ENCODE measurements at regions not wholly inside any gene's neighbourhood (a gene's known extent, or its start where the extent isn't known, plus 50 kb on each side); places are given as distances from the start of the nearest gene placed in this dataset.

DNA sequence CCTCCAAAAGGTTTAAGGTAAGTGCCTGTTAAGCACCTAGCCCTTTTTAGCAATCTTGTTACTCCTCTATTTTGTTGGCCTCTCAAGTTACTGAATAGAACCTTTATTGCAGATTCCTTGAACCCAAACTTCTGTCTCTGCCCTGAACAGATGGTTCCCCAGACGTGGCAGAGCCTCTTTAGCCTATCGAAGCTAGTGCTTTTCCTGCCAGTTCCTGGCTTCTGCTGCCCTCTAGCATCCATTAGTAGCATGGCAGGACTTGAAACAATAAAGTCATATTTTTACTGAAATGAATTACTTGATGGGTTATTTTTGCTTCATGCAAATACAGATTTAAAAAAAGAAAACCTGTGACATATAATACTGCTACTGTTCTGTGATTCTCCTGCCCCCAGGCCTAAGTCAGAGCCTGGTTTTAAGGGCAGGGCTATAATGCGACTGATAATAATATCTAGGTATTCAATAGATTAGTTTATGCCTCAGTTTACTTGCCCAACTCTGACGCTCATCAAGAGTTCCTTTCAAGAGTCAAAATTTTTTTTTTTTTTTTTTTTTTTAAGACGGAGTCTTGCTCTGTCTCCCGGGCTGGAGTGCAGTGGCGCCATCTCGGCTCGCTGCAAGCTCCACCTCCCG lies 84.3 kb upstream of the PHF14 start:
- DNase-seq (ENCODE audit: missing footprints) (no peak), ATAC-seq (no peak)
- intact Hi-C loops (cut with DNase I), result no loop called here

DNA sequence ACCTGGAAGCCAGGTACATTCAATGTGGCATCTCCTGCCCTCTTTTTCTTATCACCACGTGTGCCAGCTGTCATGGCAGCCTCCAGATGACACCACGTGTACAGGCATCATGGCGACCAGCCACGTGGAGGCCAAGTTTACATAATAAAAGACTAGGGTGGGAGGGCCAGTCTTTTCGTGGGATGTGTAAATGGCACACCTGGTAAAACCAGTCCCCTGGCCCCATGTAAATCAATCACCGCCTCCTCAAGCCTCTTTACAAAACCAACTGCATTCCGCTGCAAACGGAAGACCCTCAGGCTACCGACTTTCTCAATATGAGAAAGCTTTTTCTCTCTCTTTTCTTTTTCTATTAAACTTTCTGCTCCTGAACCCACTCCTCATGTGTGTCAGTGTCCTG lies 65.1 kb upstream of the PHF14 start:
- DNase-seq (ENCODE audit: missing footprints) (no peak), ATAC-seq (no peak)
- intact Hi-C loops (cut with DNase I), result no loop called here

DNA sequence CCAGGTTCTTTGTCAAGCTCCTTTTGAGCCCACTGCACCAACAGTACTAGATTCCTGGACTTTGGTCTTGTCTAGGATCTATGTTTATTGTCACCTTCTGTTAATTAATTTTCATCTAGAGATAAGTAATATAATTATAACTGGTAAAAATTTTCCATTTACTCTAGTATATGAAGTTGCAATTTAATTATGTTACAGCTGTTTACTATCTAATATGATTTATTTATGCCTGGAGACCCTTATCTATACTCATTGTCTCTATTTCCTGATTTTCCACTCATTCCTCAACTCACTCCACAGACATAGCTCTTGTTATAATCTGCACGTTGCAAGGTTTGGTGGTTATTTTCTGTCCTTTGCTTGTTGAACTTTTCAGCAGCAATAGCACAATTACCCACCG lies 63.2 kb upstream of the PHF14 start:
- no peak for ATAC-seq
- intact Hi-C loops (cut with DNase I), result no loop called here
- no peak for DNase-seq (ENCODE audit: missing footprints)

DNA sequence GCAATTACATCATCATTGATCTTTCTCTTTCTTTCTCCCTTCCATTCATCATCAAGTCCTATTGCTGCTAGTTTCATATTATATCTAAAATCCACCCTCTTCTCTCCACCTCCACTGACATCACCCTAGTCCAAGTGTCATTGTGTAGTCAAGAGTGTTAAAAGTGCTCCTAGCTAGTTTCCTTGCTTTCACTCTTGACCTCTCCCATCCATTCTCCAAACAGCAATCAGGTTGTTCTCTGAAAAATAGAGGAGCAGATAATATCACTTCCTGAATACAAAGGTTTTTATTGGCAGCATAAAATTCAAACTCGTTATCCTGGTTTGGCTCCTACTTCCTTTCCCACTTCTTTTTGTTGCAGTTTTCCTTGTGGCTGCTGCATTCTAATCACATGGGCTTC lies 61.6 kb upstream of the PHF14 start:
- DNase-seq (ENCODE audit: missing footprints), result no peak
- no peak for ATAC-seq
- intact Hi-C loops (cut with DNase I), result no loop called here

DNA sequence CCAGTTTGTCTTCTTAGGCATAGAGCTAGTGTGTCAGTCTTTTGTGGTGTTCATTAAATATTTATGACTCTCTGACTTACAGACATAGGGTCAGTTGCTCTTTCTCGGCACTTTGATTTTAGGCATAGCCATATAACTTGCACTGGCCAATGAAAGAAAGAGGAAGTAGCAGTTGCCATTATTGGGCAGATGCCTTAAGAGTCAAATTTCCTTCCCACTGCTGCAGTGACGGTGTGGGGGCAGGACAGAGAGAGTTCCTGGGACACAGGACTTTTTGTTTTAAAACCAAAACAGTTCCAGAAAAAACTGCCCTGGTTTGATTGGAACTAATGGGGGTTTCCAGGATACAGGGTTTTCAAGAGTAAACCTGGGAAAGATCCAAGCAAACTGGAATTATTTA lies 60.2 kb upstream of the PHF14 start:
- intact Hi-C loops (cut with DNase I), result no loop called here
- DNase-seq (ENCODE audit: missing footprints) (no peak), ATAC-seq (no peak)

DNA sequence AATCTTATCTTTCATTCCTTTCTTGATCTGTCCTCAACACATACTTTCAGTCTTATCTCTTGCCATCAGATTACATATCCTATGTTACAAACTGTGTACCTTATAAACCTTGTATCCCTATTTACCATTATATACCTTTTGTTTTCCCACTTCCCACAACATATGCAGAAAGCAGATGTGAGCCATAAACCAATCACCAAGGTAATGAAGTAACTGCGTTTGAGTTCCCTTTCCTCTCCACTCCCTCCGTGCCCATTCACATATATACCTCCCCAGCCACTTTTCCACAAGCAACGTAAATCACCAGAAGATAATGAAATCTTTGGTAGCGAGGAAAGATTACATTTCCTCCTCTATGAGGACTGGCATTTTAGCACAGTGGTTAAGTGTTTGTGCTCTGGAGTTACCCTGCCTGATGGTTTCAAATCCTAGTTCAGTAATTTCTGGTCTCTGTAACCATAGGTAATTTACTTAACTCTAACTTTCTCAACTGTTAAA lies 55.5 kb upstream of the PHF14 start:
- intact Hi-C loops (cut with DNase I), result no loop called here

DNA sequence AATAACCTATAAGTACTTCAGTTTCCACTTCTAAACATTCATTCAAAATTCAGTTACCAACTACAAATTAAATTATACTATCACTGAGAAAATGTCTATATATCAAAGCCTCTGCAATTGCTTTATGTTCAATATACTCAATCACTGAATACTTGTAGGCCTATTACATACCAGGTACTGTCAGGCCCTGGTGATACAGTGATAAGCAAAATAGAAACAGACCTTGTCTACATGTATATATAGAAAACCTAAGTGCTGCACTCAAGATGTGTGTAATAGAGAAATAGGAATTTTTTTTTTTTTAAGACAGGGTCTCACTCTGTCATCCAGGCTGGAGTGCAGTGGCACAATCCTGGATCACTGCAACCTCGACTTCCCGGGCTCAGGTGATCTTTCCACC lies 53.7 kb upstream of the PHF14 start:
- intact Hi-C loops (cut with DNase I), result no loop called here
- ATAC-seq (no peak), DNase-seq (ENCODE audit: missing footprints) (no peak)

More for the DNA sequence above, 55.5 kb upstream of the PHF14 start:
- ATAC-seq (no peak), DNase-seq (ENCODE audit: missing footprints) (no peak)
